ENCODE measurements at regions not wholly inside any gene's neighbourhood (a gene's known extent, or its start where the extent isn't known, plus 50 kb on each side); places are given as distances from the start of the nearest gene placed in this dataset.

DNA sequence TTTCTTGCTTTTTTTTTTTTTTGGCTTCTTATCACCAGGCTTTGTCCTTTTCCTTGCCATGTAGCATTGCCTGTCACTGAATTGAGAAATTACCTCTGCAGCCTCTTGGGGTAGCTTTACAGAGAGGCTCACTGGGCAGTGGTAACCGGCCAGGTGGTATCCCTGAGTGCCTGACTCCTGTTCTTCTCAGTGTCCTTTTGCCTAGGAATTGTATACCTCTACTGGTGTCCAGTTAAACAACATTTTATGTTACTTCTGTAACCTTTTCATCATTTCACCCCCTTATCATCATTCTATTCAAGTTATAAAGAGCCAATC, 523.9 kb downstream of the BCL11A start:
- WGBS, 2 experiments (ENCODE audit: low coverage in 1 of 2, low lambda C conversion rate in 2 of 2, missing lambda C conversion rate in 2 of 2), result 25 to 33% methylated on average over 1 of the region's 1 CpG
- H3K27ac ChIP-seq, result no peak overlapping the region
- no peaks in the 10 kb centered on the region for H3K27me3 ChIP-seq (replicated peaks; ENCODE audit: insufficient read depth)
- H3K9me2 ChIP-seq (ENCODE audit: insufficient read depth), result no peaks in the 10 kb centered on the region
- no peaks in the 10 kb centered on the region for H3K36me3 ChIP-seq (ENCODE audit: low read depth)
- no peaks in the 10 kb centered on the region for H3F3A ChIP-seq (ENCODE audit: insufficient read depth)
- no peak overlapping the region for H2AFZ ChIP-seq
- H3K9me3 ChIP-seq (ENCODE audit: low read depth), result no peaks in the 10 kb centered on the region
- in situ Hi-C loops (cut with MboI), result no loop called here
- H4K20me1 ChIP-seq (ENCODE audit: insufficient read depth), result no peaks in the 10 kb centered on the region
- no peak for DNase-seq
- no peak overlapping the region for H3K9ac ChIP-seq
- H3K4me1 ChIP-seq (ENCODE audit: insufficient read depth), result no peaks in the 10 kb centered on the region
- H3K79me2 ChIP-seq (ENCODE audit: insufficient read depth), result no peaks in the 10 kb centered on the region
- no peak overlapping the region for H3K4me2 ChIP-seq (ENCODE audit: unreplicated experiment)
- no peak overlapping the region for H3K4me3 ChIP-seq
- TF ChIP-seq EZH2 (IDR thresholded peaks at IDR 0.05; ENCODE audit: insufficient read depth, poor library complexity, severe bottlenecking), result no peak
- no peak for TF ChIP-seq EZH2phosphoT487 (IDR thresholded peaks at IDR 0.05; ENCODE audit: insufficient read depth, low read depth)

DNA sequence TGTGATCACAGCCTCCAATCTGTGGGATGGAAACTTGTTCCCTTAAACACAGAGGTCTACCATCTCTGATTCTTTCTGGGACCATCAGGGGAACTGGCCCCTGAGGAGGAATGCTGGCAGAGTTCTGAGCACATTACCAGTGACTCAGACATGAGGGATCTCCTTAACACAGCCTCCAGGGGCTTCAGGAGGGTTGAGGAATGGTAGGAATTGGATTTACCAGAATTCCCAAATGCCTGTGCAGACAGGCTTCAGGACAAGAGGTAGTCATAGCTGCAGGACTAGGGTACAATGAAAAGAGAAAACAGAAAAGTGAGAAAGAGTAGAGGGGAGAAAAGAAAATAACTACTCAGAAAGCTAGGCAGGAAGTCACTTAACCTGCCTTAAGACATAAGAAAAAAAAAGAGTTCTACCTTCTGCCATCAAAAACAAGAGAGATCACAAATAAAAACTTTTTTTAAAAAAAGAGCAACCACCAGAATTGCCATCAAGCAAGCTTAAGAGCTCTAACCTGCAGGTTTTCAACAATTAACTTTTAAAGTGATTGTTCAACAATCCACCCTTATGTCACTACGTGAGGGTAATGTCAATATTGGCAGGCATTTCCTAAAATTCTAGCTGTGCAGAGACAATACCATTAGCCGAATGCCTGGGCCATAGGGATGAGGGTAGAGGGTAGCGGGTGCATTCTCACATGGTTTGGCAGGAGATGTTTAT, 524.4 kb downstream of the BCL11A start:
- H2AFZ ChIP-seq, result no peak overlapping the region
- DNase-seq, result no peak
- no peaks in the 10 kb centered on the region for H3K36me3 ChIP-seq (ENCODE audit: low read depth)
- H3K4me3 ChIP-seq, result no peak overlapping the region
- H4K20me1 ChIP-seq (ENCODE audit: insufficient read depth), result no peaks in the 10 kb centered on the region
- H3K79me2 ChIP-seq (ENCODE audit: insufficient read depth), result no peaks in the 10 kb centered on the region
- H3K9ac ChIP-seq, result no peak overlapping the region
- H3K4me2 ChIP-seq (ENCODE audit: unreplicated experiment), result no peak overlapping the region
- H3K27me3 ChIP-seq (replicated peaks; ENCODE audit: insufficient read depth), result no peaks in the 10 kb centered on the region
- WGBS, 2 experiments (ENCODE audit: low coverage in 1 of 2, low lambda C conversion rate in 2 of 2, missing lambda C conversion rate in 2 of 2), result 39 to 41% methylated on average over 3 of the region's 3 CpGs
- H3K9me3 ChIP-seq (ENCODE audit: low read depth), result no peaks in the 10 kb centered on the region
- TF ChIP-seq EZH2phosphoT487 (IDR thresholded peaks at IDR 0.05; ENCODE audit: insufficient read depth, low read depth), result no peak
- no peak for TF ChIP-seq EZH2 (IDR thresholded peaks at IDR 0.05; ENCODE audit: insufficient read depth, poor library complexity, severe bottlenecking)
- H3K9me2 ChIP-seq (ENCODE audit: insufficient read depth), result no peaks in the 10 kb centered on the region
- no peaks in the 10 kb centered on the region for H3K4me1 ChIP-seq (ENCODE audit: insufficient read depth)
- H3K27ac ChIP-seq, result no peak overlapping the region
- no peaks in the 10 kb centered on the region for H3F3A ChIP-seq (ENCODE audit: insufficient read depth)
- in situ Hi-C loops (cut with MboI), result no loop called here

DNA sequence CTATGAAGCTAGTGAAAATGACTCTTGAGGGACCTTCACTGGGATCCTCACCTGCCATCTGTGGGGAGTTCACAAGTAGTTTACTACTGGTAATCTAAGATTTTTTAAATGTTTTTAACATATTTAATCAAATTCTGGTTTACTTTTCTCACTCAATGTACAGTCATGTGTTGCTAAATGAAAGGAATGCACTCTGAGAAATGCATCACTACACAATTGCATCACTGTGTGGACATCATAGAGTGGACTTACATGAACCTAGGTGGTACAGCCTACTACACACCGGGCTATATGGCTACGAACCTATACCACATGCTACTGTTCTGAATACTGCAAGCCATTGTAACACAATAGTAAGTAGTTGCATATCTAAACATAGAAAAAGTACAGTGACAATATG, 528.0 kb downstream of the BCL11A start:
- H3K27me3 ChIP-seq (replicated peaks; ENCODE audit: insufficient read depth), result no peaks in the 10 kb centered on the region
- H3K4me3 ChIP-seq, result no peak overlapping the region
- TF ChIP-seq EZH2 (IDR thresholded peaks at IDR 0.05; ENCODE audit: insufficient read depth, poor library complexity, severe bottlenecking) (no peak), EZH2phosphoT487 (IDR thresholded peaks at IDR 0.05; ENCODE audit: insufficient read depth, low read depth) (no peak)
- H3K79me2 ChIP-seq (ENCODE audit: insufficient read depth), result no peaks in the 10 kb centered on the region
- no peak for DNase-seq
- WGBS, 2 experiments (ENCODE audit: low coverage in 1 of 2, low lambda C conversion rate in 2 of 2, missing lambda C conversion rate in 2 of 2), result 48 to 52% methylated on average over 2 of the region's 2 CpGs
- no peak overlapping the region for H2AFZ ChIP-seq
- H3K4me2 ChIP-seq (ENCODE audit: unreplicated experiment), result no peak overlapping the region
- H3K9ac ChIP-seq, result no peak overlapping the region
- no peaks in the 10 kb centered on the region for H3F3A ChIP-seq (ENCODE audit: insufficient read depth)
- no peaks in the 10 kb centered on the region for H3K36me3 ChIP-seq (ENCODE audit: low read depth)
- H4K20me1 ChIP-seq (ENCODE audit: insufficient read depth), result no peaks in the 10 kb centered on the region
- no peaks in the 10 kb centered on the region for H3K4me1 ChIP-seq (ENCODE audit: insufficient read depth)
- H3K27ac ChIP-seq, result no peak overlapping the region
- no peaks in the 10 kb centered on the region for H3K9me2 ChIP-seq (ENCODE audit: insufficient read depth)
- in situ Hi-C loops (cut with MboI), result no loop called here
- H3K9me3 ChIP-seq (ENCODE audit: low read depth), result no peaks in the 10 kb centered on the region

DNA sequence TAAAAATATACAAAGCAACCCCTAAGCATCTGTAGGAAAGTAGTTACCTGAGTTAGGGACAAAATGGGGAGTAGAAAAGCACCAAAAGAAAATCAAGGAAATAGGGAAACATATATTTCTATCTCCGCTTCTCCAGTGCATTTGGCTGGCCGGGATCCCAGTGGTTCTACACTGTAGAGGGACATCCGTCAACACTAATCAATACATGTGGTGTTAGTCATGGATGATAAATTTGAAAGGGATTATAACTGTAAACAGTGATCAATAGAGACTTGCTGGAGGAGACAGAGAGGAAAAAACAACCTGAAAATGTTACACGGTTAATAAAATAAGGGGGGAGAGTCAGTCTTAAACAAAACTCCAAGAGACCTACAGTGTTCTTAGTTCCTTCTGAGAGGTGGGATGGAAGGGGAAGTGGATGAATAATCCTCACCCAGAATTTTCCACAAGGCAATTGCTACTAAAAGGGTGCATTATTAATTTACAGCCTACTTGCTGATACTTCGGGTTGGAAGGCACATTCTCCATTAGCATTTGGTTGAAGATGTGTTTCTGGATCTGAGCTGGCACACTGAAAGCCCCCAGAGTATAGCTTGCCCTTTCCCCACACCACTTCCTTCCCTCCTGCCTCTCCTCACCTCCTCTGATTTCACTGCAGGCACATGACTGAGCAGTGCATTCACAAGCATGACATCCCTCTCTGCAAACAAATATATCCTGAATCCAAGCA, 530.0 kb downstream of the BCL11A start:
- Histone ChIP-seq H3K27ac (no peak overlapping the region), H3K9me3 (ENCODE audit: low read depth) (no peaks in the 10 kb centered on the region), H3K79me2 (ENCODE audit: insufficient read depth) (no peaks in the 10 kb centered on the region), H3K4me3 (no peak overlapping the region), H3K9me2 (ENCODE audit: insufficient read depth) (no peaks in the 10 kb centered on the region), H3F3A (ENCODE audit: insufficient read depth) (no peaks in the 10 kb centered on the region), H3K4me1 (ENCODE audit: insufficient read depth) (no peaks in the 10 kb centered on the region), H3K9ac (no peak overlapping the region), H4K20me1 (ENCODE audit: insufficient read depth) (no peaks in the 10 kb centered on the region), H2AFZ (no peak overlapping the region), H3K4me2 (ENCODE audit: unreplicated experiment) (no peak overlapping the region), H3K36me3 (ENCODE audit: low read depth) (no peaks in the 10 kb centered on the region), H3K27me3 (replicated peaks; ENCODE audit: insufficient read depth) (no peaks in the 10 kb centered on the region)
- 44 to 46% methylated on average over 5 of the region's 5 CpGs for WGBS, 2 experiments (ENCODE audit: low coverage in 1 of 2, low lambda C conversion rate in 2 of 2, missing lambda C conversion rate in 2 of 2)
- in situ Hi-C loops (cut with MboI), result no loop called here
- no peak for TF ChIP-seq EZH2 (IDR thresholded peaks at IDR 0.05; ENCODE audit: insufficient read depth, poor library complexity, severe bottlenecking)
- TF ChIP-seq EZH2phosphoT487 (IDR thresholded peaks at IDR 0.05; ENCODE audit: insufficient read depth, low read depth), result no peak
- no peak for DNase-seq

Measured in GM23248 (cell line).